SIG-M5 treated with dmso at 0.1 percent for 504 hours (cell line): ENCODE measurements at regions not wholly inside any gene's neighbourhood (a gene's known extent, or its start where the extent isn't known, plus 50 kb on each side); places are given as distances from the start of the nearest gene placed in this dataset.

Experiments used
- DNase-seq: peaks from one replicate; lab custom pipeline; 2025; ENCODE audit not compliant: unreplicated experiment; lab: John Stamatoyannopoulos, UW

GRCh38 chr16:77590707-77591106, 131.6 kb upstream of the NUDT7 start:
- no peak for DNase-seq

- DNase-seq: no peak
These were observed 131.0 kb upstream of the NUDT7 start for GRCh38 chr16:77591347-77591746.

GRCh38 chr16:77592021-77592420, 130.3 kb upstream of the NUDT7 start:
- DNase-seq: no peak

GRCh38 chr16:77594057-77594456, 128.3 kb upstream of the NUDT7 start:
- DNase-seq: no peak

- no peak for DNase-seq
These were observed 127.3 kb upstream of the NUDT7 start for GRCh38 chr16:77594799-77595596.

- no peak for DNase-seq
These were observed 126.1 kb upstream of the NUDT7 start for GRCh38 chr16:77596261-77596660.

- DNase-seq: peak; percentile 54
These were observed 122.4 kb upstream of the NUDT7 start for GRCh38 chr16:77599793-77600415.

GRCh38 chr16:77600555-77600954, 121.8 kb upstream of the NUDT7 start:
- no peak for DNase-seq

GRCh38 chr16:77603656-77604055, 118.7 kb upstream of the NUDT7 start:
- DNase-seq: no peak

- no peak for DNase-seq
These were observed 111.8 kb upstream of the NUDT7 start for GRCh38 chr16:77610496-77610895.

GRCh38 chr16:77611386-77611785, 110.9 kb upstream of the NUDT7 start:
- no peak for DNase-seq

GRCh38 chr16:77612596-77612995, 109.7 kb upstream of the NUDT7 start:
- DNase-seq: no peak

GRCh38 chr16:77613095-77613494, 109.2 kb upstream of the NUDT7 start:
- DNase-seq: no peak

- no peak for DNase-seq
These were observed 104.8 kb upstream of the NUDT7 start for GRCh38 chr16:77617553-77617952.

- no peak for DNase-seq
These were observed 104.3 kb upstream of the NUDT7 start for GRCh38 chr16:77617996-77618395.

GRCh38 chr16:77618951-77619350, 103.4 kb upstream of the NUDT7 start:
- DNase-seq: no peak

GRCh38 chr16:77624085-77624484, 98.2 kb upstream of the NUDT7 start:
- no peak for DNase-seq

GRCh38 chr16:77636615-77637014, 85.7 kb upstream of the NUDT7 start:
- no peak for DNase-seq

GRCh38 chr16:77637940-77638339, 84.4 kb upstream of the NUDT7 start:
- no peak for DNase-seq

GRCh38 chr16:77643176-77643575, 79.1 kb upstream of the NUDT7 start:
- DNase-seq: no peak

GRCh38 chr16:77645764-77646163, 76.5 kb upstream of the NUDT7 start:
- no peak for DNase-seq

GRCh38 chr16:77647726-77648125, 74.6 kb upstream of the NUDT7 start:
- DNase-seq: no peak

- DNase-seq: no peak
These were observed 71.6 kb upstream of the NUDT7 start for GRCh38 chr16:77650761-77651160.
